ENCODE measurements at regions not wholly inside any gene's neighbourhood (a gene's known extent, or its start where the extent isn't known, plus 50 kb on each side); places are given as distances from the start of the nearest gene placed in this dataset.

DNA sequence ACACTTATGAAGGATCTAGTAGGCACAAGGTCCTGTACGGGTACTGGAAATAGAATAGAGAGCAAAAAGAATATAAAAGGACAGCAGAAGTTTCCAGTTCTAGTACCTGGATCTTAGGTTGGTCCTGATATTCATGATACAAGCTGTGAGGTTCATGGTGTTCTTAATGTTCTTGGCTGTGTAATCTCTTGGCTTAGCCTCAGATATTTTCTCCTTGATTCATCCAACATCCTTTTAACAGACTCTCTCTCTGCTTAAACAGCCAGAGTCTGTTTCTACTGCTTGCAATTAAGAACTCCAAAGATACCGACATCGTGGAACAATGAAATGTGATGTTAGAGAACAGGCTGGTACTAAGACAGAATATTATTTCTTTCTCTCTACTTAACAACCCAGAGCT is 49.9 kb downstream of the CNTN3 start:
- DNase-seq (ENCODE audit: extremely low read depth, low read depth, low spot score), result no peak

DNA sequence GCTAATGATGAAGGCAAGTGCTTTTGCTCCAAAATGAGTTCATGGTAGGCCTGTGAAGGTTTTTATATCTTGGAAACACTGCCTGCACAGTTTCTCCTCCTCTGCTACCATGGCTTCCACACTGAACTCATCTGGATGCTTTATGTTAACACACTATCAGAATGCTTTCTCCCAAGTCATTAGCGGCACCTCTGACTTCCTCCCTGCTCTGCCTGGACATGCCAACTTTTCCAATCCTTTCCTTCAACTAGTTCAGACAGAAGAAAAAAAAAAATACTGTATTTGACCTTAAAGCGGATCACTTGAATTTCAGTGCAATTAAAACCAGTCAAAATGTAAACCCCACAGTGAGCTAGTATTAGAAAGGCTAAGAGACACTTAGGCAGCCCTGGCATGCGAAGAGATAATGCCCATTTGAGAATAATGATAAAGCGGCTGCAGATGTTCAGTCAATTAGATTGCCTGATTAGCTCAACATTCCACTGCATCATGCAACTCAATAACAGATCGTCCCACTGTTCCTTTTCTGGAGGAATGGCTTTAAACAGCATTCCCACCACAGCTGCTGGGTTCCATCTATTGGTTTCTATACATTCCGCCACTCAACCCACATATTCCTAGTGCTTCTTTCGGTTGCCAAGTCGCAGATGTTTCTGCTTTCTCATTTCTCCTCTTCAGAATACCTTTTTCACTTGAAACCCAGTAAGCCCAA is 51.7 kb downstream of the CNTN3 start:
- no peak for DNase-seq (ENCODE audit: extremely low read depth, low read depth, low spot score)

DNA sequence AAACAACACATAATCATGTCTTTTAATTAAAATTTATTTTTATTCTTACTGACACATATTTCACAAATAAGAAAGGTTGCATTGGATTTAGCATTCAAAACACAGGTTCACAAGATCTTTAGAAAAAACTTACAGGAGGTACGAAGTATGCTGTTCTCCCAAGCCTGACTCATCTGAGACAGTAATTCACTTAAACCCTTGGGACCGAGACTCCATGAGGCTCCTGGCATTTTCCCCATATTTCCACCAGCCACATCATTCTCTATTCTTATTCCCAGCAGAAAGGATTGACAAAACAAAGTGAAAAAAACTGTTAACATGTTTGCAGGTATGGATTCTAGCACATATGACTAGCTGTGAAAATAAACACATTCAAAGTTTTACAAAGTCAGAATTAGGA is 52.6 kb downstream of the CNTN3 start:
- DNase-seq (ENCODE audit: extremely low read depth, low read depth, low spot score), result no peak

DNA sequence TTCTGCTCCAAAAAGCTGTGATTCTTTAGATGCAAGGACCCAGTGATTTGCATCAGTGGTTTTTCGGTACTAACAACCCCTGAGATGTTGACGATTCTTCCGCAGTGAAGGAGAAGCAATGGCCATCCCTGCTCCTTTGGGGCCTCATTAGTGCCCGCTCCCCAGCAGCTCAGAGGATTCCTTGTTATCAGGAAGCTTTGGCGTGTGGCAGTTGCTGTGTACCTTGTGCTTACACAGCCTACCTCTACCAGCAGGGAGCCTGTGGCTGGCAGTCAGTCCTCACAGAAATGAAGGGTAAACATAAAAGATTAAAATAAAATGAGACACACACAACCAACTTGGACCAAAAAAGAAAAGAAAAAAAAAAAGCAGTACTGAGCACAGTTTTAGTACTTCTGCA is 55.2 kb downstream of the CNTN3 start:
- DNase-seq (ENCODE audit: extremely low read depth, low read depth, low spot score), result no peak

DNA sequence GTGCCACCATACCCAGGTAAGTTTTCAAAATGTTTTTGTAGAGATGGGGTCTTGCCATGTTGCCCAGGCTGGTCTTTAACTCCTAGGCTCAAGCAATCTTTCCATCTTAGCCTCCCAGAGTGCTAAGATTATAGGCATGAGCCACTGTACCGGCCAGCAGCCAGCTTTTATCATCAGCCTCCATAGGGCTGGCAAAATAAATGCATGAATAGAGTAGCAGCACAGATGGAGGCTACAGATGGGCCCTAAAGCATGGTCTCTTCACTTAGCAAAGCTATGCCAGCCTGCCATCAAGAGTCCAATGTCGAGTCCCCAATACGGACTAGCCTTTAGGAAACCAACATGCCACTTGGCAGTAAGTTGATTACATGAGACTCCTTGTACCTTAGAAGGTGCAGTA is 63.8 kb downstream of the CNTN3 start:
- no peak for DNase-seq (ENCODE audit: extremely low read depth, low read depth, low spot score)

DNA sequence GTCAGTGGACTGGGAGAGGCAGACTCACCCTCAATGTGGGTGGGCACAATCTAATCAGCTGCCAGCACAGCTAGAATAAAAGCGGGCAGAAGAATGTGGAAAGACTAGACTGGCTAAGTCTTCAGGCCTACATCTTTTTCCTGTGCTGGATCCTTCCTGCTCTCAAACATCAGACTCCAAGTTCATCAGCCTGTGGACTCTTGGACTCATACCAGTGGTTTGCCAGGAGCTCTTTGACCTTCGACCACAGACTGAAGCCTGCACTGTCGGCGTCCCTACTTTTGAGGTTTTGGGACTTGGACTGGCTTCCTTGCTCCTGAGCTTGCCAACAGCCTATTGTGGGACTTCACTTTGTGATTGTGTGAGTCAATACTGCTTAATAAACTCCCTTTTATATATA is 68.0 kb downstream of the CNTN3 start:
- no peak for DNase-seq (ENCODE audit: extremely low read depth, low read depth, low spot score)

DNA sequence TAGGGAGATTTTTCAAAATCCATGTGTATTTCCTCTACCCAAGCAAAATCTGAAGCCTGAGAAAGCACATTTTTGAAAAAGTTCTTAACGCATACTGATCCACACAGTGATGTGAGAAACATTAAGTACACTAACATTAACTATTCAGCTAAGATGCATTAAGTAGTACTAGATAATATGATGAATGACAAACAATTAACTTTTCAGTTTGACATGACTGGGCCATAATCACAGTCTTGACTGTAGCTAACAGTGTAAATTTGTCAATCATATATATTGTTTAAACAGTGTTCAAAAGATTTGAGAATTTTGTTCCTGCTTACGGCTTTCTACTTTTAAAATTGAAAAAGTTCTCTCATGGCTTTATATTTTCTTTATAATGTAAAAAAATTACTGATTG is 72.0 kb downstream of the CNTN3 start:
- DNase-seq (ENCODE audit: extremely low read depth, low read depth, low spot score), result no peak

DNA sequence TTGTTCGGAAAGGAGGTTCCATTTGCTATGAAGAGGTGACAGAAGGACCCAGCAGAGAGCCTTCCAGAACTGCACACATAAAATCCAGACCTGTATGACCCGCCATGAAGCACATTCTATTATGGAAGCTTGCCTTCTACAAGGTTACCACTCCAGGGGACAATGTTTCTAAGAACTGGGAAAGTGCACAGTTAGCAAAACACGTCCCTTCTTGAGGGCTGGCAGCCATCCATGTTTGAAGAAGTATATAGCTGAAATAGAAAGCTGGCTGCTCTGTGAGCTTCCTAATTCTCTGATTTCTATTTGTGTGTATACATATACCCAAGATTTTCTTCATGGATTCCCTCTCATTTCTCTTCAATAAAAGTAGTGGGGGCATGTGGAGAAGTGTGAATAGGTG is 74.6 kb downstream of the CNTN3 start:
- DNase-seq (ENCODE audit: extremely low read depth, low read depth, low spot score), result no peak

DNA sequence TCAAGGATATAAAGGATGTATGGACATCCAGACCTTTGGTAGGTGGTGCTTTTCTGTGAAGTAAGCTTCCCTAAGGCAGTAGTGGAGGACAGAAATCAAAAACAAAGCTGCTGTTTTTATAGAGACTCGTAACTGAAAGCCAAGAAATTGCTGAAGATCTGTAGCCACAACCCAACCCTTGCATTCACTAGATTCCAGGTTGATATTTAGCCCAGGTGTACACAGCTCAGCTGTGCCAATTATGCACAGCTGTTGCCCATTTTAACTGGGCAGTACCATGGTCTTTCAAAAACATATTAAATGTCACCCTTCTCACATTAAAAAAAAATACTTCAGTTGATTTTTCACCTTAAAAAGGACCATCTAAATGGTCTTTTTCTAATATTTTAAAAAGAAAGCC is 75.8 kb downstream of the CNTN3 start:
- no peak for DNase-seq (ENCODE audit: extremely low read depth, low read depth, low spot score)

DNA sequence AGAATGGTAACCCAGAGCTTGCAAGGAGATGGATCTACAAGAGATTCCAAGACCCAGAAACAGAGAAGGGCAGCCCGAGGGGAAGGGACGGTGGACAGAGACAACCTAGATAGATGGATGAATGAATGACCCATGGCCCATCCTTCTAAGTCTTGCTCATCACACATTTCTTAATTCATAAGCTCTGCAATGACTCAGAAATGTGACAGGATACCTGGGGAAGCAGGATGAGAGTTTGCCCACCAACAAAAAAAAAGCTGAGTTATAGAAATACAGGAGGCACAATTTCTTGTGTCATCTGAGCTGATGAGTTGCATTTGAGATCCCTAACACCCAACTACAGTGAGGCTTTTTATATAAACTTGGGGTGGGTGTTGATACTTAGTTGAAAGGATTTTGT is 76.6 kb downstream of the CNTN3 start:
- DNase-seq (ENCODE audit: extremely low read depth, low read depth, low spot score), result no peak

DNA sequence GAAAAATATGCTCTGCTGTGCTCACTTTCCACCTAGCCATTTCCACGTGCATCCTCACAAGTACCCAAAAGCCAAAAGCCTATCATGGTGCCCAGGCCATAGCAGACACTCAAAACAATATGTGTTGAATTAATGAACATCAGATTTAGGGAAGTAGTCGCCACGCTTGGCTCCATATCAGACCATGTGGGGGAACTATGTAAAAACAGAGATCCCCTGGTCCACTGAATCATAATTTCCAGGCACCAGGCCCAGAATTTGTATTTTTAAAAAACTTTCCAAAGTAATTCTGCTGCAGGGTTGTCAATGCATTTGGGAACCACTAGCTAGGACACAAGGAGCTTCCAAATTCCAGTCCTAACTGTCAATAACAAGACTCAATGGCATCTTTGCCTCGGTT is 77.3 kb downstream of the CNTN3 start:
- DNase-seq (ENCODE audit: extremely low read depth, low read depth, low spot score), result no peak

DNA sequence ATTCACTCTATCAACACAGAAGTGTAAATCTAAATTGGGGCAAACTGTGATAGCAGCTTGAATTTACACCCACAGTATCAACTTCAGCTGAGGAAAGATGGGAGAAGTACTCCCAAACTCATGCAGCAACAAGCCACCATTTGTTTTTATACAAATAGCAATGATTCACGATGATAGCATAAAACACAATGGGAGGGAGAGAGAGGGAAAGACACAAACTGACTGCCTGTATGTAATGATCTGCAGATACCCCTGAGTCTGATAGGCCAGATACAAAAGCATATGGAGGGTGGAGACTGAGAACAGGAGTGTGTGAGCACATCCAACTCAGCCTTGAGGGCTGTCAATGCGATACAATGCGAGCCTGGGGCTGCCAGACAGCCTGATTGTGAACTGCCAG is 79.2 kb downstream of the CNTN3 start:
- no peak for DNase-seq (ENCODE audit: extremely low read depth, low read depth, low spot score)

DNA sequence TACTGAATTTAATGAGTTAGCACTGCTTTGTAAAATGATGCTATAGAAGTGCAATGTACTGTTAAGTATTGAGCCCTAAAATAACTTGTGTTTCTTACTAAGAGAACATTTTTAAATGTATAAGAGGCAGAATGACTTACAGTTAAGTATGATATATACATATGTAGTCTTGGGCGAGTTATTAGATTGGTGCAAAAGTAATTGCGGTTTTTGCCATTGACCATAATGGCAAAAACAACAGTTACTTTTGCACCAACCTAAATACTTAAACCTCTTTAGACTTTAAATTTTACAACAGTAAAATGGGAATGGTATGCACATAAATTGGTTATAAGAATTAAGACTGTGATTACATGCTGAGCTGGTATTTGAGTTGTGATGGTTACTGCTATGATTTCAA is 79.8 kb downstream of the CNTN3 start:
- no peak for DNase-seq (ENCODE audit: extremely low read depth, low read depth, low spot score)

DNA sequence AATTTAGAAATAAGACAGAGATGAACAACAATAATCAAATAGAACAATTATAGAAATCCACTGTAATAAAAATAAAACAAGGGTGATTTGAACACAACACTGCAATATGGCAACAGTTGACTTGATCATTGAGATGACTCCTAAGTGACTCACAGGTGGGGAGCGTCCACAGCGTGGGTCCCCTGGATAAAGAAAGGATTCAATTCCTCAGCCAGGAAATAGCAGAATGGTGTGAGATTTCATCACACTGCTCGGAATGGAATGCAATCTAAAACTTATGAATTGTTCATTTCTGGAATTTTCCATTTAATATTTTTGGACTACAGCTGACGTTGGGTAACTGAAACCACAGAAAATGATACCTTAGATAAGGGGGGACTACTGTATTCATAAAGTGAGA is 82.0 kb downstream of the CNTN3 start:
- DNase-seq (ENCODE audit: extremely low read depth, low read depth, low spot score), result no peak

DNA sequence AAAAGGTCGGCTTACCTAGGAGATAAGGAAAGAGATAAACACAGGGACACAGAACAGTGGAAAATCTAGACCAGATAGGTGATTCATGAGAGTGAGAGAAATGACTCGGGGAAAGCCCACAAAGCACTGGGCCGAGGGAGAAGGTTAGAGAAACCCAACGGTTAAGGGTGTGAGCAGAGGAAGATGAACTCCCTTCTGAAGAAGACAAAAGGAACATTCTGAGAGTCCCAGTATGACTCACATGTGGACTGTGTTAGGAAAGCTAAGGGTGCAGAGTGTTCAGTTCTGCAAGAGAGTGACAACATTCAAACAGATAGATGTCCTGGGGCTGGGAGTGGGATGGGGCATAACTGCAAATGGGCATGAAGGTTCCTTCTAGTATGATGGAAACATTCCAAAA is 83.0 kb downstream of the CNTN3 start:
- DNase-seq (ENCODE audit: extremely low read depth, low read depth, low spot score), result no peak

DNA sequence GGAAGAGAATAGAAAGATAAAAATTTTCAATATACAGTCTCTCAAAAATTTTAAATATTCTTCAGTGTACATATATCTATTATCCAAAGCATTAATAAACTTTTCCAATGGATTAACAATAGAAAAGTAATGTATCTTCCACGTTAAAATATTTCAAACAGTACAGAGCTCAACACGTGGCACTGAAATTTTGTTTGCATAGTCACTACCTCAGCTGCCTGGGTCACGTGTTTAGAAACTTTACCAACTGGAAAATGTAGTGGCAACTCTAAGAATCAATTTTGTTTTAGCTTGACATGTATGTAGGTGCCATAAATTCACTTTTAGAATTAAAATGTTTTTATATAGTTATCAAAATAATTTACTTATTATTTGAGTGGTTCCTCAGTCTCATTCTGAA is 85.3 kb downstream of the CNTN3 start:
- DNase-seq (ENCODE audit: extremely low read depth, low read depth, low spot score), result no peak

DNA sequence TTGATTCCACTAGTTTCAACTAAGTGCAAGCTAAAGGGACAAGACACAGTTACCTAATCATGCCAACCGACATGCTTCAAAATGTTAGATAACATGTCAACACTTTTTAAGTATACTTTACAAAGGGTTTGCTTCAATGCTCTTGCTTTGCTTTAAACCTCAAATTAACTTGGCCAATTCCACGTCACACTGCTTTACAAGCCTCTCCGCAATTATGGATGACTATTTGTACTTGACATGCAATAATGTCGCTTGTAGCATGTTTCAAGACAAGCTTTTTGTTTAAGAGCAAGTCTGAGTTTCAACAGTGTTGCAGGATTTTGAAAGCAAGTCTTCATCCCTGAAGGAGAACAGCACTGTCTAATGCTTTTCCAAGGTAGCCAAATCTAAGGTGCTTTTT is 86.9 kb downstream of the CNTN3 start:
- DNase-seq (ENCODE audit: extremely low read depth, low read depth, low spot score), result no peak

DNA sequence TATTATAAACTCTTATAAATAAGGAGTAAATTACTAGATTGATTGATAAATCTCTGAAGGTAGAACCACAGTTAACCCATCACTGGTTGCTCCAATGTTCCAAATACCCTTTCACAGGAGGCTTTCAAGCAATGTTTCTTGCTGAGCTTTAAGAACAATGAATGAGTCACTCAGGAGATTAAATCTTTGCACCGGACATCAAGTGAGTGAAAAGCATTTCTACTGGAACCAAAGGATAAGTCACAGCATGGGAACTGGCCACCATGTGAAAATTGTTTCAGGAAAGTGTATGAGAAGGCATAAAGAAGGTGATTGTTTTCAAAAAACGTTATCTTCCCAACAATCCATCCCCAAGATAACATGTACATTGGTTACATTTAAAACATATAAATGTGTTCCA is 90.6 kb downstream of the CNTN3 start:
- DNase-seq (ENCODE audit: extremely low read depth, low read depth, low spot score), result no peak

DNA sequence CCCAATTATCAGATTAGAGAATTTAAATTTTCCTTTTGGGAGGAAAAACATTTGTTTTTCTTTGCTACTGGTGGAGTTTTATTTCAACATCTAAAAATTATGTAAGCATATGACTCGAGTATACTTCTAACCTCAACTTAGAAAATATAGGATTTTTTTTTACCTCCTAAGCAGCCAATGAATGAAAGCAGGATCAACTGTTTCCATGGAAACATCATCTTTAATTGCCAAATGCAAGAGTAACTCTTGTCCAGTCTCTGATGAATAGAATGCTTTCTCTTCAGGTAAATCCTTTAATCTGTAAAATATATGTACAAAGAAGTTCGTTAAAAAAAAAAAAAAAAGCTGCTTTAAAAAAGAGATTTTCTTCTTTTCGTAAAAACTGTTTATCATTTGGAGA is 93.6 kb downstream of the CNTN3 start:
- DNase-seq (ENCODE audit: extremely low read depth, low read depth, low spot score), result no peak

DNA sequence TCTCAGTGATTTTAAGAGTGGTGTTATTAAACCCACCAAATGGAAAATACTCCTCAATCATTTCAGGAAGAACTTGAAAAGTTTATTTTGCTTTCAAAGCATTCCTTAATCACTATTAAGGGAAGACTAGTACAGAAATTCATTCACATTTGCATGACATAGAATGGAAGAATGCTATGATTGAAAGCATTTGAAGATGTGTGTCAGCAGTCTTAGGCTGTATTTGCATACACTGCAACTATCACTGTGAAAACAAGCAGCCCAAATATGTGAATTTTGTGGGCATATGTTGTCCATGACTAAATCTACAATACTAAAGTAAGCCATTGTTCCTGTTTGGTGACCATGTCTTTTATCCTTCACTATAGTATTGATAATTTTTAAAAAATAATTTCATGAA is 95.8 kb downstream of the CNTN3 start:
- no peak for DNase-seq (ENCODE audit: extremely low read depth, low read depth, low spot score)

DNA sequence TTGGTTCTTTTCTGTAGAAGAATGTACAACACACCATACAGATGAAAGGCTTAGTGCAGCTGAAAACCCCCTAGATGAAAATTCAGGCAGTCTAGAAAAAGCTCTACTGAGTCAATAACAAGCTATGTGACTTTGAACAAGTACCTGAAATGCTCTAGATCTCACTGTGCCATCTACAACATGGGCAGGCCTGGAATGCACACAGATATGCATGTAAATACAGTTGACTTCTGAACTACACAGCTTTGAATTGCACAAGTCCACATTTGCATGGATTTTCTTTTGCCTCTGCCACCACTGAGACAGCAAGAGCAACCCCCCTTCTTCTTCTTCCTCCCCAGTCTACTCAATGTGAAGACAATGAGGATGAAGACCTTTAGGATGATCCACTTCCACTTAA is 98.4 kb downstream of the CNTN3 start:
- no peak for DNase-seq (ENCODE audit: extremely low read depth, low read depth, low spot score)

DNA sequence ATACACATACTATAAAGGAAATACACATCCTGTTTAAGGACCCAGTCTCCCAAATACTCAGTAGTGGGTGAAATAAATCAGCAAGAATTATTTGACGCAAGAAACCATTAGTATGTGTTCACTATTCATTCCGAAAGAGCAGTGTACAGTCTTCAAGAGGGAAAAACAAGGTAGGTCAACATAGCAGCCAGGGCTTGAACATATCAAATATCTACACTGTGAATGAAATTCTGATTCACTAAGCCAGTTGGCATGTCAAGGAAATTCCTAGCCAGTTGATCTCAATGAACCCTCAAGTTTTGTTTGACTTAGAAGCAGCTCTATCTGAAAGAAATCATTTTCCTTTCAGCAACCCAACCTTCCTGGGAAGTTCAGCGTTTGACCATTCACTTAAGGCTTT is 99.0 kb downstream of the CNTN3 start:
- DNase-seq (ENCODE audit: extremely low read depth, low read depth, low spot score), result no peak

DNA sequence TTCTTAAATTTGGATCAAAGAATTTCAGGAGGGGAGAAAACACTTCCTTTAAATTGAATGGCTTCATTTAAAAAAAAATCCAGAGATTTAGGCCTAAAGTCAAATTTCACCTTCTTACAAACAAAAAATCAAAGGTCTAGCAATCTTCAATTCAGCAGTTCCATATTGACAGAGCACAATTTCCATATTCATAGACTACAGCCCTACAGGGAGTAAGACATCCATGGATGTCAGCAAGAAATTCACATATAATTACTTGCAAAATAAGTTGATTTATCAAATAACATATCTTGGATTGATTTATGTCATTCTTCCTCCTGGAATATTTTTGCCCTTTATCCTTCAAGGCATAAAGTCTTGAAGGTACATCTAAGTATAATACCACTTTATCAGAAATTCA is 103.4 kb downstream of the CNTN3 start:
- no peak for DNase-seq (ENCODE audit: extremely low read depth, low read depth, low spot score)

Measured in glomerular endothelial cell (primary cell).